ENCODE measurements at regions not wholly inside any gene's neighbourhood (a gene's known extent, or its start where the extent isn't known, plus 50 kb on each side); places are given as distances from the start of the nearest gene placed in this dataset.

DNA sequence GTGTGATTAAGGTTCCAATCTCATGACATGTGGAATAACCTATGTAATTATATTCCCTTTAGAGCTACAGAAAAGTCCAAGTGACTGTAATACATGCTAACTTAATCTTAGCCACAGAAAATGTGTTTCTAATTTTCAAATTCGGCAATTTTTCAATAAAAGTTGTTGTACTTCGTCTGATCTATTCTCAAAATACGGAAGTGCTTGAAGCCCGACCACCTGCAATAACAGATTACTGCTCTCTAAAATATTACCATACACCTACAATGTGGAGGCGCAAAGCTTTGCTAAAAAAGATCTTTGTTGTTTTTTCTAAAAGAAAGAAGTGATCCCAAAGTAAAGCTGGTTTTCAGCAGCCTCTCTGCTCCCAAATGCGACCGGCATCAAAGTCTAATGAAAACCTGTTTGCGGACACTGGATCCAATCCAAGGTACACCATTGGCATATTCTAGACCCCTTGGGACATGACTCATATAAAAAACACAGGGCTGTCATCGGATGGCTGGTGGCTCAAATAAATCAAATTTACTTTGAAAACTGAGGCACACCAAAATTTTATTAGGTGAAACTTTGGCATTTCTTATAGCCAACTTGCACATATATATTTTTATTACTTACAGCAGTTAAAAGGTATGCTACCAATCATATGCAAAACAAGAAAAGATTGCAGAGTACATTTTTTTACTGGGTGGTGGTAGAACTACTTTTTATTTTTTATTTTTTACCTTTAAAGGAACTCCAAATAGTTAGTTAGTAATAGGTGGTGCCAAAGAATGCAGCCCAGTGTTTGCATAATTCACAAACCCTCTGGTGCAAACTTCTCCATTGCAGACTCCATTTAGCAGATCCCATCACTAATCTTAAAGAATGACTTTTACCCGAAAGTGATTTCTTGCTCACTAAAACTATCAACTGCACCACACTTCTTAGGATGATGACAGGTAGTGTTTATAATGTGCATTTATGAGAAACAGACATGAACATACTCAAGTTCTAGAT, 118.7 kb upstream of the TBX18 start:
- TF ChIP-seq POLR2A (IDR thresholded peaks at IDR 0.05): no peak
- TF ChIP-seq, protein P1, sequence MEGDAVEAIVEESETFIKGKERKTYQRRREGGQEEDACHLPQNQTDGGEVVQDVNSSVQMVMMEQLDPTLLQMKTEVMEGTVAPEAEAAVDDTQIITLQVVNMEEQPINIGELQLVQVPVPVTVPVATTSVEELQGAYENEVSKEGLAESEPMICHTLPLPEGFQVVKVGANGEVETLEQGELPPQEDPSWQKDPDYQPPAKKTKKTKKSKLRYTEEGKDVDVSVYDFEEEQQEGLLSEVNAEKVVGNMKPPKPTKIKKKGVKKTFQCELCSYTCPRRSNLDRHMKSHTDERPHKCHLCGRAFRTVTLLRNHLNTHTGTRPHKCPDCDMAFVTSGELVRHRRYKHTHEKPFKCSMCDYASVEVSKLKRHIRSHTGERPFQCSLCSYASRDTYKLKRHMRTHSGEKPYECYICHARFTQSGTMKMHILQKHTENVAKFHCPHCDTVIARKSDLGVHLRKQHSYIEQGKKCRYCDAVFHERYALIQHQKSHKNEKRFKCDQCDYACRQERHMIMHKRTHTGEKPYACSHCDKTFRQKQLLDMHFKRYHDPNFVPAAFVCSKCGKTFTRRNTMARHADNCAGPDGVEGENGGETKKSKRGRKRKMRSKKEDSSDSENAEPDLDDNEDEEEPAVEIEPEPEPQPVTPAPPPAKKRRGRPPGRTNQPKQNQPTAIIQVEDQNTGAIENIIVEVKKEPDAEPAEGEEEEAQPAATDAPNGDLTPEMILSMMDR (IDR thresholded peaks at IDR 0.05): no peak
